IgD-negative memory B cell (primary cell): ENCODE measurements at regions not wholly inside any gene's neighbourhood (a gene's known extent, or its start where the extent isn't known, plus 50 kb on each side); places are given as distances from the start of the nearest gene placed in this dataset.
"Not testable (repeated sequence)": the region's sequence is repeated elsewhere in the genome, so short reads cannot be mapped to it uniquely, and the experiment has no call there.

Source experiments
- H3K27ac Mint-ChIP-seq, 3 donors: one replicate each; pipeline ENCODE4 v1.8.0; 2020 to 2022; ENCODE audit warnings: mild to moderate bottlenecking in 3 of 3, mixed read lengths in 3 of 3, moderate library complexity in 1 of 3
- H3K27me3 Mint-ChIP-seq: one replicate; pipeline ENCODE4 v1.8.0; 2021; ENCODE audit warnings: mixed read lengths
- H3K36me3 Mint-ChIP-seq: one replicate; pipeline ENCODE4 v1.8.0; 2020; ENCODE audit warnings: mild to moderate bottlenecking, mixed read lengths
- H3K4me1 Mint-ChIP-seq, 3 donors: one replicate each; pipeline ENCODE4 v1.8.0; 2020 to 2022; ENCODE audit warnings: mixed read lengths in 3 of 3, mild to moderate bottlenecking in 1 of 3
- H3K4me3 Mint-ChIP-seq, 4 donors: one replicate each; pipeline ENCODE4 v1.8.0; 2020 to 2022; ENCODE audit warnings: mild to moderate bottlenecking in 4 of 4, mixed read lengths in 4 of 4, moderate library complexity in 3 of 4
- H3K9me3 Mint-ChIP-seq, 3 donors: one replicate each; pipeline ENCODE4 v1.8.0; 2020 to 2021; ENCODE audit warnings: mixed read lengths in 3 of 3, mild to moderate bottlenecking in 1 of 3

DNA sequence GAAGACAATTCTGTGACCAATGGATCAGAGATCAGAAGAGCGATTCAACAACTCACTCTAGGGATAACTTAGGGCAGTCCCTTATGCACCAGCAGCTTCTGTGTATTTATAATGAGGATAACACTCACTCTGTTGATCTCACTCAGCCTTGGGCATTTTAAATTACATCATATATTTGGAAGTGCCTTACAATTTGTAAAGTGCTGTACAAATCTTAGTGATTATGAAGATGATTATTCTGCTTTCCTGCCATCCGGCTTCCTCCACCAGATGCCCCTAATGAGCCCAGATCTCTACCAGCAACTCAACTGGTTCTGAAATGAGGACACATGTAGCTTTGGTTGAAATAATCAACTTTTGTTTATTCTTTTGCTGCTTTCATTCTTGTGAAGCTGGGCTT, 105.3 kb downstream of the PCSK1 start:
- Mint-ChIP-seq H3K4me3 (no peak overlapping the region), H3K27ac (no peak overlapping the region), H3K27me3 (no peaks in the 10 kb centered on the region), H3K4me1 (no peaks in the 10 kb centered on the region), H3K9me3 (peaks cover 0 to 1% (median 0%) of the 10 kb centered on the region in 3 donors), H3K36me3 (peaks cover 2% of the 10 kb centered on the region)

DNA sequence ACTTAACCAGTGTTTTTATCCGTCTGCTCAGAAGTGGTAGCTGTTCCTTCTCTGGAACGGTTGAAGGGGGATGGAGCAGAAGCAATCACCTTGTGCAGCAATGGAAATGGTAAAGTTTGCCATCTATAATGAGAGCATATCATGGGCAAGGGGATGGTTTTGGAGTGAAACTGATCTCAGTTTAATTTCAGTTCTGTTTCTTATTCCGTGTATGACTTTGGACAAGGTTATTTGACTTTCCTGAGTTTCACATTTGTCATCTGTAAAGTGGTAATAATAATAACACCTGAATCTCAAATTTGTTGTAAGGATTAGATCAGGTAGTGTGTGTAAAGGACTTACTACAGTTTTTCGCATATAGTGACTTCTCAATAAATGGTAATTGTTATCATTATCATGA, 106.1 kb downstream of the PCSK1 start:
- Mint-ChIP-seq H3K27me3 (no peaks in the 10 kb centered on the region), H3K4me1 (no peaks in the 10 kb centered on the region), H3K27ac (no peak overlapping the region), H3K9me3 (peaks cover 0 to 1% (median 0%) of the 10 kb centered on the region in 3 donors), H3K36me3 (peaks cover 2% of the 10 kb centered on the region), H3K4me3 (no peak overlapping the region)

GRCh38 chr5:96324708-96325107, 108.3 kb downstream of the PCSK1 start:
- peaks cover 0 to 1% (median 0%) of the 10 kb centered on the region in 3 donors for H3K9me3 Mint-ChIP-seq
- H3K27ac Mint-ChIP-seq, result no peak overlapping the region
- no peak overlapping the region for H3K4me3 Mint-ChIP-seq
- H3K27me3 Mint-ChIP-seq, result no peaks in the 10 kb centered on the region
- peaks cover 2% of the 10 kb centered on the region for H3K36me3 Mint-ChIP-seq
- H3K4me1 Mint-ChIP-seq, result no peaks in the 10 kb centered on the region

DNA sequence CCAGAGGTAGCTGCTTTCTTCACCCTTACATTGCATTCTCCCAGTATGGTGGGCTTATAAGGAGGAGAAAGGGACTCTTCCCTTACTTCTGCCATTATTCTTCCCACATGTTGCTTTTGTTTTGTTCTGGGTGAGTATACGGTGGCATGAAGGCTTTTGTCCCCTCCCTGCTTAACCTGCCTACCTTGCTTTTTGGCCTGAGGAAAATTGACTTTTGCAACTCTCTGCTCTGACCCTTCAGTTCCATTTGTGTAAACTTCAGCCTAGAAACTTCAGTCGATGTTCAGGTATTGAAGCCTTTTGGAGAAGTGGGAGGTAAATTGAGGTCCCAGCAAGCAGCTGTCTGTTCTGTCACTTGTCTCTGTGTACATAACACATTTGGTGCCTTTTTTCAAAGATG, 110.2 kb downstream of the PCSK1 start:
- Mint-ChIP-seq H3K4me3 (no peak overlapping the region), H3K27me3 (no peaks in the 10 kb centered on the region), H3K36me3 (peaks cover 2% of the 10 kb centered on the region), H3K27ac (no peak overlapping the region), H3K4me1 (no peaks in the 10 kb centered on the region), H3K9me3 (peaks cover 0 to 3% (median 1%) of the 10 kb centered on the region in 3 donors)

- Mint-ChIP-seq H3K36me3 (peaks cover 2% of the 10 kb centered on the region), H3K9me3 (peaks cover 0 to 3% (median 1%) of the 10 kb centered on the region in 3 donors), H3K27ac (no peak overlapping the region), H3K4me1 (no peaks in the 10 kb centered on the region), H3K4me3 (no peak overlapping the region), H3K27me3 (no peaks in the 10 kb centered on the region)
Measured at GRCh38 chr5:96322217-96322616, 110.8 kb downstream of the PCSK1 start.

DNA sequence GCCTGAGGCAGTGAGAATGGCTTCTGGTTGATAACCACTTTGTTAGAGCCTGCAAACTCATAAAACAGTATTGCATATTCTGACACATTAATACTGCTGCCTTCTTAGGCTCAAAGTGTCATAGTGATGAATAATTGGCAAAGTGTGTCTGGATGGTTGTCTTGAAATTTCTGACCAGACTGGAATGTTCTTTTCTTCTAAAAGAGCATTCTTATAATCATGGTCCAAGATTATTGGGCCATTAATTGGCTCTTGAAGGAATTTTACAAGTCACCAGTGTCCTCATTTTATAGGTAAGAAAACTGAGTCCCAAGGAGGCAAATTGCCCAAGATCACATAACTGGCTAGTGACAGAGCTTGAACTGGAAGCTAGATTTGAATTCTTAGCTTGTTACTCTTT, 111.7 kb downstream of the PCSK1 start:
- Mint-ChIP-seq H3K27me3 (peaks cover 4% of the 10 kb centered on the region), H3K9me3 (peaks cover 0 to 3% (median 1%) of the 10 kb centered on the region in 3 donors), H3K4me3 (no peak overlapping the region), H3K4me1 (peaks cover 0 to under 1% (median 0%) of the 10 kb centered on the region in 3 donors), H3K36me3 (peaks cover 2% of the 10 kb centered on the region), H3K27ac (no peak overlapping the region)

DNA sequence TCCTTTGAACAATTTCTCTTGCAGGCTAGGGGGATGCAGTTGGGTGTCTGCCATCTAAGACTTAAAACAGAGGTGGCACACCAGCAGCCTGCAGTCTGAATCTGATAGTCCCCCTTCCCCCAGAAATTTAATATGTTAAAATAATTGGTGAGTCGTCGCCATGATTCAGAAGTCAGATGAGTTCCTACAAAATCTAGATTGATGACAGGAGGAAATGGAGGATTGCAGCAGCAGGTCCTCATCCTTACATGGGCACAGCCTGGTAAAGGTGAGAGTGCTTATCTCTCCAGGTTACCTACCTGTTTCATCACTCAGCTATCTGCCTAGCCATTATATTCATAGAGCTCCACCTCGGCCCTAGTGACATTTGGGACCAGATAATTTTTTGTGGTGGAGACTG, 112.3 kb downstream of the PCSK1 start:
- Mint-ChIP-seq H3K36me3 (peaks cover under 1% of the 10 kb centered on the region), H3K9me3 (peaks cover 0 to 3% (median 0%) of the 10 kb centered on the region in 3 donors), H3K27ac (no peak overlapping the region), H3K27me3 (peaks cover 4% of the 10 kb centered on the region), H3K4me1 (peaks cover 0 to 2% (median 0%) of the 10 kb centered on the region in 3 donors), H3K4me3 (no peak overlapping the region)

GRCh38 chr5:96319981-96320739, 112.9 kb downstream of the PCSK1 start:
- not testable (repeated sequence) for H3K9me3 Mint-ChIP-seq, H3K27ac Mint-ChIP-seq, H3K27me3 Mint-ChIP-seq, H3K4me1 Mint-ChIP-seq, H3K4me3 Mint-ChIP-seq, H3K36me3 Mint-ChIP-seq

DNA sequence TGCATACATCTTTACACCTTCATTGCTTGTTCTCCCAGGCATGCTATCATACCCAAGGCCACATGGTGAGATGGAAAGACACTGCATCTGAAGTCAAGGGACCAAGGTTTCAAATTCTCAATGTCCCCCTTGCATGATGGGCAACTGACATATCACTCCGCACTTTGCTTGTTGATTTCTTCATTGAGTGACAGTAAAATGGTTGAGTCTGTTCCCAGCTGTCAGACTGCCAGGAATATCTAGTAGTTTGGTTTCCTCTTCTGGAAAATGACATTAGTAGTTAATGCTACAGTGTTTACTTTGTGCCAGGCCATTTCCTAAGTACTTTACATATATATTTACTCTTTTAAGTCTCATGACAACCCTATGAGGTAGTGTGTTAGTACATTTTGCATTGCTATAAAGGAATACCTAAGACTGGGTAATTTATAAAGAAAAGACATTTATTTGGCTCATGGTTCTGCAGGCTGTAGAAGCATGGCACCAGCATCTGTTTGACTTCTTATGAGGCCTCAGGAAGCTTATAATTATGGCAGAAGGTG, 114.4 kb downstream of the PCSK1 start:
- H3K27ac Mint-ChIP-seq, result no peak overlapping the region
- peaks cover 0 to 3% (median 0%) of the 10 kb centered on the region in 3 donors for H3K9me3 Mint-ChIP-seq
- peaks cover 0 to 2% (median 0%) of the 10 kb centered on the region in 3 donors for H3K4me1 Mint-ChIP-seq
- peaks cover 4% of the 10 kb centered on the region for H3K27me3 Mint-ChIP-seq
- no peak overlapping the region for H3K4me3 Mint-ChIP-seq
- peaks cover 5% of the 10 kb centered on the region for H3K36me3 Mint-ChIP-seq

- Mint-ChIP-seq H3K27ac (no peak overlapping the region), H3K4me3 (no peak overlapping the region), H3K4me1 (peaks cover 0 to 2% (median 0%) of the 10 kb centered on the region in 3 donors), H3K9me3 (peaks cover 0 to 3% (median 0%) of the 10 kb centered on the region in 3 donors), H3K27me3 (peaks cover 4% of the 10 kb centered on the region), H3K36me3 (peaks cover 5% of the 10 kb centered on the region)
Measured at GRCh38 chr5:96317945-96318344, 115.1 kb downstream of the PCSK1 start.

DNA sequence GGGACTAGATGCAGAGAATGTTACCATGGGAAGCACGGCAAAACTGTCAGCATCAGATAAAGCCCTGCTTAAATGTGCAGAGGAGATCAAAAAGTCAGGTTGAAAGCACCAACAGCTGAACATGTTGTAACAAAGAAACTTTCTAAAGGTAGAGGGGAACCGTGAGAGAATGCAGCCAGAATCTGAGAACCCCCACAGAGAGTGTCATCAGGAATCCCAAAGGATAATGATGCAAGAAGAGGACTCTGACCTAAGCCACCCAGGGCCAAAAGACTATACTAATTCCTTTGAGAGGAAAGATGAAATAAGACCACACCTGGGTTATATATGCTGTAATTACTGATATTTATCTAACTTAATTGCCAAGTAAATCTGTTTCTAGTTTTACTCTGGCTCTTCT, 116.6 kb downstream of the PCSK1 start:
- peaks cover 5% of the 10 kb centered on the region for H3K36me3 Mint-ChIP-seq
- peak overlapping the region in 1 of 4 donors; percentile 46 for H3K4me3 Mint-ChIP-seq
- peaks cover 0 to 3% (median 3%) of the 10 kb centered on the region in 3 donors for H3K9me3 Mint-ChIP-seq
- peaks cover 0 to 2% (median 0%) of the 10 kb centered on the region in 3 donors for H3K4me1 Mint-ChIP-seq
- H3K27me3 Mint-ChIP-seq, result peaks cover 4% of the 10 kb centered on the region
- no peak overlapping the region for H3K27ac Mint-ChIP-seq

DNA sequence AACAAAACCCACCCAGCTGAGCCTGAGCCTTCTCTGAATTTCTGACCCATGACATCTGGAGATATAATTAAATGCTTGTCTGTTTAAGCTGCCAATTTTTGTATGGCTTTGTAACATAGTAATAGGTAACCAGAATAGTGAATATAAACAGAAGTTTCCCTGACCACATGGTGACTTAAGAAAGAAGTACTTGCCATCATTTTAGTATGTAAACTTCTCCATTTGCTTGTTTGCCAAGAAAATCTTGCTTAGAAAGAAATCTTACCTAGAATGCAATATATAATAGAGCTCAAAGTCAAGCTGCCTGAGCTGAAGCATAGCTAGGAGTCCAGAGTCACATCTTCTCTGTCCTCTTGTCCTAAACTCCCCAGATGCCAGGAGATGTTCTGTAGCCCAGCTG, 117.0 kb downstream of the PCSK1 start:
- peak overlapping the region in 1 of 4 donors; percentile 46 for H3K4me3 Mint-ChIP-seq
- no peak overlapping the region for H3K27ac Mint-ChIP-seq
- H3K4me1 Mint-ChIP-seq, result peaks cover 0 to 2% (median 0%) of the 10 kb centered on the region in 3 donors
- peaks cover 2 to 7% (median 5%) of the 10 kb centered on the region in 3 donors for H3K9me3 Mint-ChIP-seq
- H3K36me3 Mint-ChIP-seq, result peaks cover 5% of the 10 kb centered on the region
- peaks cover 4% of the 10 kb centered on the region for H3K27me3 Mint-ChIP-seq

- Mint-ChIP-seq H3K4me3 (no peak overlapping the region), H3K27me3 (peaks cover 4% of the 10 kb centered on the region), H3K4me1 (peaks cover 0 to 2% (median 0%) of the 10 kb centered on the region in 3 donors), H3K36me3 (peaks cover 5% of the 10 kb centered on the region), H3K9me3 (peaks cover 2 to 10% (median 10%) of the 10 kb centered on the region in 3 donors), H3K27ac (peak overlapping the region in 1 of 3 donors; percentile 3)
Measured at GRCh38 chr5:96315431-96315830, 117.6 kb downstream of the PCSK1 start.

GRCh38 chr5:96312383-96312782, 120.7 kb downstream of the PCSK1 start:
- Mint-ChIP-seq H3K4me1 (peaks cover 0 to 2% (median 0%) of the 10 kb centered on the region in 3 donors), H3K36me3 (peaks cover 5% of the 10 kb centered on the region), H3K4me3 (no peak overlapping the region), H3K9me3 (peaks cover 2 to 14% (median 6%) of the 10 kb centered on the region in 3 donors), H3K27ac (no peak overlapping the region), H3K27me3 (peaks cover 6% of the 10 kb centered on the region)

DNA sequence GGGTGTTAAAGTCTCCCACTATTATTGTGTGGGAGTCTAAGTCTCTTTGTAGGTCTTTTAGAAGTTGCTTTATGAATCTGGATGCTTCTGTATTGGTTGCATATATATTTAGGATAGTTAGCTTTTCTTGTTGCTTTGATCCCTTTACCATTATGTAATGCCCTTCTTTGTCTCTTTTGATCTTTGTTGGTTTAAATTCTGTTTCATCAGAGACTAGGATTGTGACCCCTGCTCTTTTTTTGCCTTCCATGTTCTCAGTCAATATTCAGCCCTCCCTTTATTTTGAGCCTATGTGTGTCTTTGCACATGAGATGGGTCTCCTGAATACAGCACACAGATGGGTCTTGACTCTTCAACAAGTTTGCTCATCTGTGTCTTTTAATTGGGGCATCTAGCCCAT, 126.0 kb downstream of the PCSK1 start:
- H3K27ac Mint-ChIP-seq, H3K36me3 Mint-ChIP-seq, H3K4me1 Mint-ChIP-seq, H3K4me3 Mint-ChIP-seq, H3K27me3 Mint-ChIP-seq: not testable (repeated sequence)
- peaks cover 8 to 37% (median 16%) of the 10 kb centered on the region in 3 donors for H3K9me3 Mint-ChIP-seq
